Keratinocyte (primary cell): ENCODE measurements at regions not wholly inside any gene's neighbourhood (a gene's known extent, or its start where the extent isn't known, plus 50 kb on each side); places are given as distances from the start of the nearest gene placed in this dataset.

Experiments
- CTCF ChIP-seq, 3 experiments: IDR thresholded peaks in 1 of 3; conservative IDR thresholded peaks in 1 of 3; optimal IDR thresholded peaks in 1 of 3; 2 replicates in 2 of 3; 3 replicates in 1 of 3; pipeline versions ENCODE3 to v1.5.1; 2011; ENCODE audit warnings: low read length in 3 of 3, mild to moderate bottlenecking in 3 of 3, moderate library complexity in 2 of 3, control low read depth in 1 of 3, inconsistent platforms in 1 of 3; ENCODE audit not compliant: insufficient read depth in 2 of 3; ENCODE audit errors: extremely low read depth in 1 of 3
- EZH2 ChIP-seq: IDR thresholded peaks from one replicate; pipeline ENCODE4 v1.6.1; 2012; ENCODE audit warnings: inconsistent platforms, mild to moderate bottlenecking, low read length, moderate library complexity

GRCh38 chr11:71109586-71109985 lies 142.8 kb downstream of the SHANK2 start:
- no peak for TF ChIP-seq CTCF (optimal IDR thresholded peaks at IDR 0.05 in 1 of 3, IDR thresholded peaks at IDR 0.05 in 1 of 3, conservative IDR thresholded peaks at IDR 0.05 in 1 of 3; ENCODE audit: extremely low read depth in 1 of 3, insufficient read depth in 2 of 3, low read length in 3 of 3)
- TF ChIP-seq EZH2: no peak
